CD14-positive monocyte (primary cell): ENCODE measurements at regions not wholly inside any gene's neighbourhood (a gene's known extent, or its start where the extent isn't known, plus 50 kb on each side); places are given as distances from the start of the nearest gene placed in this dataset.

Source experiments
- DNase-seq, 3 donors: peaks; one replicate each; pipeline ENCODE4 v3.0.0-alpha.2; 2011 to 2022
- H2AFZ ChIP-seq: 2 replicates; pipeline ENCODE4 v1.6.0; 2012; ENCODE audit warnings: mild to moderate bottlenecking, low read depth, low read length, inconsistent platforms; ENCODE audit not compliant: insufficient read depth, poor library complexity, severe bottlenecking
- H3K27ac ChIP-seq, 2 donors: 1 replicate in 1 of 2; 2 replicates in 1 of 2; pipeline ENCODE4 v1.5.1; 2012 to 2013; ENCODE audit warnings: low read length in 2 of 2, control low read depth in 1 of 2, inconsistent platforms in 1 of 2, low read depth in 1 of 2, mild to moderate bottlenecking in 1 of 2
- H3K27me3 ChIP-seq, 2 donors: one replicate each; pipeline versions ENCODE4 v1.6.0 to v1.6.1; 2011 to 2013; ENCODE audit warnings: low read length in 2 of 2; ENCODE audit not compliant: control insufficient read depth in 2 of 2, insufficient read depth in 2 of 2
- H3K36me3 ChIP-seq, 2 donors: replicated peaks in 1 of 2; 1 replicate in 1 of 2; 2 replicates in 1 of 2; pipeline versions ENCODE4 v1.5.1 to v1.6.1; 2012 to 2013; ENCODE audit warnings: low read length in 2 of 2, control low read depth in 1 of 2, inconsistent platforms in 1 of 2, mild to moderate bottlenecking in 1 of 2; ENCODE audit not compliant: insufficient read depth in 2 of 2, control insufficient read depth in 1 of 2
- H3K4me1 ChIP-seq, 2 donors: 1 replicate in 1 of 2; 2 replicates in 1 of 2; pipeline versions ENCODE4 v1.5.1 to v1.6.1; 2012 to 2013; ENCODE audit warnings: low read length in 2 of 2, control low read depth in 1 of 2, inconsistent platforms in 1 of 2, mild to moderate bottlenecking in 1 of 2, moderate library complexity in 1 of 2; ENCODE audit not compliant: insufficient read depth in 2 of 2, control insufficient read depth in 1 of 2
- H3K4me2 ChIP-seq: replicated peaks from 2 replicates; pipeline ENCODE3; 2012; ENCODE audit warnings: low read length, moderate library complexity, mild to moderate bottlenecking; ENCODE audit not compliant: poor library complexity, severe bottlenecking; ENCODE audit errors: extremely low read depth
- H3K4me3 ChIP-seq, 3 experiments: fragments of 200-600 bp in 1 of 3; sonication (generic) in 1 of 3; replicated peaks in 1 of 3; 1 replicate in 2 of 3; 2 replicates in 1 of 3; pipeline ENCODE4 v1.5.1; 2011 to 2013; ENCODE audit warnings: low read length in 3 of 3, mild to moderate bottlenecking in 3 of 3, control low read depth in 2 of 3, low read depth in 2 of 3, inconsistent platforms in 1 of 3, moderate library complexity in 1 of 3
- H3K79me2 ChIP-seq: 2 replicates; pipeline ENCODE4 v1.6.0; 2012; ENCODE audit warnings: mild to moderate bottlenecking, control low read depth, inconsistent platforms, low read length, moderate library complexity; ENCODE audit not compliant: insufficient read depth
- H3K9ac ChIP-seq: 2 replicates; pipeline ENCODE4 v1.6.0; 2017; ENCODE audit warnings: low read length, mild to moderate bottlenecking; ENCODE audit not compliant: insufficient read depth, poor library complexity, severe bottlenecking
- H3K9me3 ChIP-seq, 2 donors: replicated peaks in 1 of 2; 1 replicate in 1 of 2; 2 replicates in 1 of 2; pipeline versions ENCODE4 v1.5.1 to v1.6.1; 2012 to 2013; ENCODE audit warnings: low read length in 2 of 2, control low read depth in 1 of 2; ENCODE audit not compliant: control insufficient read depth in 1 of 2, insufficient read depth in 1 of 2
- H4K20me1 ChIP-seq: 2 replicates; pipeline ENCODE4 v1.6.0; 2012; ENCODE audit warnings: mild to moderate bottlenecking, low read length, control low read depth, moderate library complexity; ENCODE audit not compliant: insufficient read depth
- H3K27ac Mint-ChIP-seq, 7 donors: one replicate each; pipeline ENCODE4 v1.8.0; 2020; ENCODE audit warnings: mild to moderate bottlenecking in 7 of 7, mixed read lengths in 7 of 7, moderate library complexity in 6 of 7, inconsistent platforms in 2 of 7
- H3K27me3 Mint-ChIP-seq, 3 donors: one replicate each; pipeline ENCODE4 v1.8.0; 2021 to 2022; ENCODE audit warnings: low read depth in 3 of 3, mild to moderate bottlenecking in 3 of 3, mixed read lengths in 3 of 3, moderate library complexity in 3 of 3, inconsistent platforms in 1 of 3
- H3K36me3 Mint-ChIP-seq, 2 donors: one replicate each; pipeline ENCODE4 v1.8.0; 2020; ENCODE audit warnings: mixed read lengths in 2 of 2, inconsistent platforms in 1 of 2, mild to moderate bottlenecking in 1 of 2
- H3K4me1 Mint-ChIP-seq: one replicate; pipeline ENCODE4 v1.8.0; 2020; ENCODE audit warnings: mild to moderate bottlenecking, mixed read lengths
- H3K4me3 Mint-ChIP-seq, 2 donors: one replicate each; pipeline ENCODE4 v1.8.0; 2020; ENCODE audit warnings: mild to moderate bottlenecking in 2 of 2, mixed read lengths in 2 of 2, moderate library complexity in 1 of 2
- H3K9me3 Mint-ChIP-seq, 7 donors: one replicate each; pipeline ENCODE4 v1.8.0; 2020 to 2022; ENCODE audit warnings: mixed read lengths in 7 of 7, mild to moderate bottlenecking in 6 of 7, moderate library complexity in 6 of 7, inconsistent platforms in 2 of 7
- CTCF ChIP-seq: fragments of 200-600 bp; IDR thresholded peaks from one replicate; pipeline ENCODE4 v1.8.0; 2022; ENCODE audit warnings: antibody characterized with exemption, mild to moderate bottlenecking
- WGBS: methylation state at CpG from one replicate; pipeline ENCODE4 v1.1.5; 2013; ENCODE audit warnings: missing lambda C conversion rate; ENCODE audit not compliant: insufficient coverage; 5-methylcytosine and 5-hydroxymethylcytosine counted together
- intact Hi-C, 2 donors: fragments of 100-400 bp; cut with micrococcal nuclease; formaldehyde crosslinking; loops; one replicate each; pipeline versions ENCODE4 v1.15.0 to v1.15.1; 2023

GRCh38 chr10:91135113-91135512 is 85.3 kb upstream of the PCGF5 start:
- no peaks in the 10 kb centered on the region for H4K20me1 ChIP-seq
- H3K4me1 ChIP-seq, result no peaks in the 10 kb centered on the region
- H3K9ac ChIP-seq, result no peak overlapping the region
- H3K36me3 ChIP-seq, result no peaks in the 10 kb centered on the region
- no peak for DNase-seq
- intact Hi-C loops, result no loop called here
- no peak overlapping the region for H3K4me3 ChIP-seq
- no peak overlapping the region for H2AFZ ChIP-seq
- peaks cover 0 to 4% (median 3%) of the 10 kb centered on the region in 3 donors for H3K27me3 Mint-ChIP-seq
- no peaks in the 10 kb centered on the region for H3K27me3 ChIP-seq
- H3K4me3 Mint-ChIP-seq, result no peak overlapping the region
- H3K4me1 Mint-ChIP-seq, result no peaks in the 10 kb centered on the region
- no peak for TF ChIP-seq CTCF
- no peak overlapping the region for H3K27ac ChIP-seq
- H3K4me2 ChIP-seq, result no peak overlapping the region
- WGBS, result 80% methylated on average over 6 of the region's 7 CpGs
- H3K79me2 ChIP-seq, result no peaks in the 10 kb centered on the region
- no peak overlapping the region for H3K27ac Mint-ChIP-seq
- no peaks in the 10 kb centered on the region for H3K9me3 ChIP-seq
- H3K9me3 Mint-ChIP-seq, result peaks cover 0 to 2% (median 0%) of the 10 kb centered on the region in 7 donors
- no peaks in the 10 kb centered on the region for H3K36me3 Mint-ChIP-seq

- DNase-seq, result no peak
- no peak overlapping the region for H3K4me3 ChIP-seq
- no peaks in the 10 kb centered on the region for H3K36me3 ChIP-seq
- no peak for TF ChIP-seq CTCF
- Mint-ChIP-seq H3K36me3 (no peaks in the 10 kb centered on the region), H3K4me1 (no peaks in the 10 kb centered on the region), H3K27me3 (peaks cover 0 to 4% (median 3%) of the 10 kb centered on the region in 3 donors), H3K27ac (no peak overlapping the region), H3K4me3 (no peak overlapping the region), H3K9me3 (peaks cover 0 to 2% (median 0%) of the 10 kb centered on the region in 7 donors)
- no peaks in the 10 kb centered on the region for H3K4me1 ChIP-seq
- no peak overlapping the region for H3K4me2 ChIP-seq
- WGBS, result 89% methylated on average over 1 of the region's 6 CpGs
- H4K20me1 ChIP-seq, result no peaks in the 10 kb centered on the region
- intact Hi-C loops, result no loop called here
- no peak overlapping the region for H2AFZ ChIP-seq
- H3K9me3 ChIP-seq, result no peaks in the 10 kb centered on the region
- no peak overlapping the region for H3K27ac ChIP-seq
- H3K79me2 ChIP-seq, result no peaks in the 10 kb centered on the region
- H3K9ac ChIP-seq, result no peak overlapping the region
- no peaks in the 10 kb centered on the region for H3K27me3 ChIP-seq
Measured at GRCh38 chr10:91137011-91137643, 83.3 kb upstream of the PCGF5 start.
